GM12865 (cell line): ENCODE measurements at regions not wholly inside any gene's neighbourhood (a gene's known extent, or its start where the extent isn't known, plus 50 kb on each side); places are given as distances from the start of the nearest gene placed in this dataset.

Experiments used
- DNase-seq: peaks from one replicate; pipeline ENCODE4 v3.0.0; 2010; ENCODE audit warnings: low read depth
- H3K4me3 ChIP-seq: 2 replicates; pipeline ENCODE4 v1.5.1; 2011; ENCODE audit warnings: mild to moderate bottlenecking, low read depth, low read length, control low read depth
- TF ChIP-seq, protein P1 (sequence below): IDR thresholded peaks from 2 replicates; pipeline ENCODE4 v1.5.1; 2011; ENCODE audit warnings: low read length, control low read depth, low read depth, inconsistent platforms; ENCODE audit not compliant: insufficient read depth; ENCODE audit errors: missing control alignments

DNA sequence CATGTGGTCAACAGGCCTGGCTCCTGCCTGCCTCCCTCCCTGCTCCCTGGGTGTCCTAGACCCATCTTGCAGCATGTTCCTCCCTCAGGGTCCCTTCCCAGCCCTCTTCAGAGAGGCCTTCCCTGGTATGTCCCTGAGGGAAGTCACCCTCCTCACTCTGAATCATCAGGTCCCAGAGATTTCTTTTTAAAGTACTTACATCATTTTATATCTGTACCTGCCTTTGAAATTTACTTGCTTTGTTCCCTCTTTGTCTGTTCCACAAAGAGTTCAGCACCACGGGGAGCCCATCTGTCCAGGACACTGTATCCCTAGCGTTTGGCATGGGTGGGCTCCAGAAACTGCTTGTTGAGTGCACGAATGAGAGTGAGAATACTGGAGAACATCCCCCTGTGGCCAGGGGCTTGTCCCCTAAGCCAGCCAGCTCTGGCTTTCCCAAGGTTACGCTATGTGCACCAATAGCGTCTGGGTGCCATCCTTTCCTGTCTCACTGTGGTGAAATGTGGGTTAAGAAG, 50.6 kb upstream of the IGFBP3 start:
- no peak for DNase-seq
- TF ChIP-seq, protein P1, sequence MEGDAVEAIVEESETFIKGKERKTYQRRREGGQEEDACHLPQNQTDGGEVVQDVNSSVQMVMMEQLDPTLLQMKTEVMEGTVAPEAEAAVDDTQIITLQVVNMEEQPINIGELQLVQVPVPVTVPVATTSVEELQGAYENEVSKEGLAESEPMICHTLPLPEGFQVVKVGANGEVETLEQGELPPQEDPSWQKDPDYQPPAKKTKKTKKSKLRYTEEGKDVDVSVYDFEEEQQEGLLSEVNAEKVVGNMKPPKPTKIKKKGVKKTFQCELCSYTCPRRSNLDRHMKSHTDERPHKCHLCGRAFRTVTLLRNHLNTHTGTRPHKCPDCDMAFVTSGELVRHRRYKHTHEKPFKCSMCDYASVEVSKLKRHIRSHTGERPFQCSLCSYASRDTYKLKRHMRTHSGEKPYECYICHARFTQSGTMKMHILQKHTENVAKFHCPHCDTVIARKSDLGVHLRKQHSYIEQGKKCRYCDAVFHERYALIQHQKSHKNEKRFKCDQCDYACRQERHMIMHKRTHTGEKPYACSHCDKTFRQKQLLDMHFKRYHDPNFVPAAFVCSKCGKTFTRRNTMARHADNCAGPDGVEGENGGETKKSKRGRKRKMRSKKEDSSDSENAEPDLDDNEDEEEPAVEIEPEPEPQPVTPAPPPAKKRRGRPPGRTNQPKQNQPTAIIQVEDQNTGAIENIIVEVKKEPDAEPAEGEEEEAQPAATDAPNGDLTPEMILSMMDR = no peak
- H3K4me3 ChIP-seq = no peak overlapping the region

DNA sequence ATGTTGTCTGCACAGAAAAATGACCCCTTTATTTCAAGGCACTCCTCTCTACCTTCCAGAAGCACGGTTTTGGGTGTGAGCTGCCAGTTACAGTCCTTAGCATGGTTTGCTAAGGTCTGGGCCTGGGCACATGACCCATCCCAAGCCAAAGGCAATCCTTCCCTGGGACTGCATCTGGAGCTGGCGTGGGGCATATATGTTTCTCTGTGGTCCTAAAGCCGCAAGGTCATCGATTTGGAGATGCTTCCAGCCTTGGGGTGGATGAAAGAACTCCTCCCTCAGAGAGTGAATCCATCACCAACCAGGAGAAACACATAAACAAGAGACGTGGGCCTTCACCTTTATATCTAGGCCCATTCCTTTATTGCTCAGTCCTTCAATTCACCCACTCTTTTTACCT, 50.1 kb upstream of the IGFBP3 start:
- H3K4me3 ChIP-seq = no peak overlapping the region
- TF ChIP-seq, protein P1 = no peak
- DNase-seq = no peak
